Activated B cell treated with CpG ODN at 0.5 μM for 24 hours (primary cell): ENCODE measurements at regions not wholly inside any gene's neighbourhood (a gene's known extent, or its start where the extent isn't known, plus 50 kb on each side); places are given as distances from the start of the nearest gene placed in this dataset.

Source experiments
- ATAC-seq: fragments of 200-7000 bp; cut with Tn5 transposase; one replicate; pipeline ENCODE4 v1.10.0; 2021; ENCODE audit warnings: low read depth, mild to moderate bottlenecking, moderate library complexity
- CTCF ChIA-PET: fragments of 350-600 bp; sonication (Branson Sonifier 250); formaldehyde crosslinking; loops from one replicate; lab custom pipeline; 2021; ENCODE audit warnings: antibody characterized with exemption; lab: Charles Lee
- POLR2A ChIA-PET: fragments of 350-600 bp; sonication (Branson Sonifier 250); formaldehyde crosslinking; loops from one replicate; lab custom pipeline; 2021; ENCODE audit warnings: antibody characterized with exemption; lab: Charles Lee
- DNase-seq: peaks from one replicate; pipeline ENCODE4 v3.0.0; 2022
- H3K27ac Mint-ChIP-seq: one replicate; pipeline ENCODE4 v1.8.0; 2020; ENCODE audit warnings: mixed read lengths
- H3K27me3 Mint-ChIP-seq: one replicate; pipeline ENCODE4 v1.8.0; 2021; ENCODE audit warnings: mixed read lengths
- H3K36me3 Mint-ChIP-seq: one replicate; pipeline ENCODE4 v1.8.0; 2021; ENCODE audit warnings: low read depth, mixed read lengths
- H3K4me1 Mint-ChIP-seq: one replicate; pipeline ENCODE4 v1.8.0; 2021; ENCODE audit warnings: mixed read lengths
- H3K4me3 Mint-ChIP-seq: one replicate; pipeline ENCODE4 v1.8.0; 2020; ENCODE audit warnings: mild to moderate bottlenecking, mixed read lengths
- H3K9me3 Mint-ChIP-seq: one replicate; pipeline ENCODE4 v1.8.0; 2020; ENCODE audit warnings: mixed read lengths
- intact Hi-C: fragments of 100-400 bp; cut with micrococcal nuclease; formaldehyde crosslinking; loops from one replicate; pipeline ENCODE4 v1.15.1; 2024
- TF ChIP-seq, protein P1 (sequence below): fragments of 200-600 bp; IDR thresholded peaks from one replicate; pipeline ENCODE4 v1.8.0; 2022; ENCODE audit warnings: antibody characterized with exemption, mild to moderate bottlenecking

DNA sequence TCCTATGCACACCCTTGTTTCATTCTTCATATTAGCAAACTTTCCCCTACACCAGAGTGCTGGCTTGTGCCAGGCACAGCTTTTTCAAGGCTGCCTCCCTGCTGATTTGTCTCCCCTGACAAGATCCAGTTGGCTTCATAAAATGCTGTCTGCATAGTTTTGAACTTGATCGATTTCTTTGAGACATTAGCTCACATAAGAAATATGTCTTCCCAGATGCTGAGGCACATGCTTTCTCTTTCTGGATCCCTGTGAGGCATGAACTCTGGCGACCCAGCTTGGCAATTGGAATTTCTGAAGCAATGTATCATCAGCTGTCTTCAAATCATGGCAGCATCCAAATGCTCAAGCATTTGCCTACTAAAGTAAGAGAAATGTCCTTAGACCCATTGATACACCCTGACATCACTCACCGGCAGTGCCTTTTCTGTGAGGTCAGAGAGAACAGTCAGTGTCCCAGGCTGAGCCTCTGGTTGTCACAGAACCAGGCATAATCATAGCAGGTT, 616.4 kb upstream of the GHITM start:
- Mint-ChIP-seq H3K27ac (no peak overlapping the region), H3K4me3 (no peak overlapping the region), H3K36me3 (no peaks in the 10 kb centered on the region), H3K27me3 (no peaks in the 10 kb centered on the region), H3K9me3 (peaks cover 5% of the 10 kb centered on the region), H3K4me1 (no peaks in the 10 kb centered on the region)
- DNase-seq (no peak), ATAC-seq (no peak)
- POLR2A ChIA-PET = no interaction called here
- TF ChIP-seq, protein P1, sequence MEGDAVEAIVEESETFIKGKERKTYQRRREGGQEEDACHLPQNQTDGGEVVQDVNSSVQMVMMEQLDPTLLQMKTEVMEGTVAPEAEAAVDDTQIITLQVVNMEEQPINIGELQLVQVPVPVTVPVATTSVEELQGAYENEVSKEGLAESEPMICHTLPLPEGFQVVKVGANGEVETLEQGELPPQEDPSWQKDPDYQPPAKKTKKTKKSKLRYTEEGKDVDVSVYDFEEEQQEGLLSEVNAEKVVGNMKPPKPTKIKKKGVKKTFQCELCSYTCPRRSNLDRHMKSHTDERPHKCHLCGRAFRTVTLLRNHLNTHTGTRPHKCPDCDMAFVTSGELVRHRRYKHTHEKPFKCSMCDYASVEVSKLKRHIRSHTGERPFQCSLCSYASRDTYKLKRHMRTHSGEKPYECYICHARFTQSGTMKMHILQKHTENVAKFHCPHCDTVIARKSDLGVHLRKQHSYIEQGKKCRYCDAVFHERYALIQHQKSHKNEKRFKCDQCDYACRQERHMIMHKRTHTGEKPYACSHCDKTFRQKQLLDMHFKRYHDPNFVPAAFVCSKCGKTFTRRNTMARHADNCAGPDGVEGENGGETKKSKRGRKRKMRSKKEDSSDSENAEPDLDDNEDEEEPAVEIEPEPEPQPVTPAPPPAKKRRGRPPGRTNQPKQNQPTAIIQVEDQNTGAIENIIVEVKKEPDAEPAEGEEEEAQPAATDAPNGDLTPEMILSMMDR = no peak
- intact Hi-C loops = no loop called here
- CTCF ChIA-PET = no interaction called here

GRCh38 chr10:83527934-83528333, 611.4 kb upstream of the GHITM start:
- intact Hi-C loops = no loop called here
- DNase-seq = no peak
- H3K27me3 Mint-ChIP-seq = no peaks in the 10 kb centered on the region
- CTCF ChIA-PET = no interaction called here
- POLR2A ChIA-PET = no interaction called here
- TF ChIP-seq, protein P1 = no peak
- H3K9me3 Mint-ChIP-seq = peaks cover 6% of the 10 kb centered on the region
- H3K27ac Mint-ChIP-seq = no peak overlapping the region
- no peak for ATAC-seq
- no peaks in the 10 kb centered on the region for H3K36me3 Mint-ChIP-seq
- H3K4me3 Mint-ChIP-seq = no peak overlapping the region
- H3K4me1 Mint-ChIP-seq = no peaks in the 10 kb centered on the region

GRCh38 chr10:83533290-83533689, 606.0 kb upstream of the GHITM start:
- no peaks in the 10 kb centered on the region for H3K4me1 Mint-ChIP-seq
- intact Hi-C loops = no loop called here
- no peaks in the 10 kb centered on the region for H3K27me3 Mint-ChIP-seq
- H3K9me3 Mint-ChIP-seq = peaks cover 3% of the 10 kb centered on the region
- no peaks in the 10 kb centered on the region for H3K36me3 Mint-ChIP-seq
- no peak for ATAC-seq
- no peak for DNase-seq
- H3K4me3 Mint-ChIP-seq = no peak overlapping the region
- TF ChIP-seq, protein P1 = no peak
- H3K27ac Mint-ChIP-seq = no peak overlapping the region
- POLR2A ChIA-PET = no interaction called here
- CTCF ChIA-PET = no interaction called here

- TF ChIP-seq, protein P1 = no peak
- intact Hi-C loops = no loop called here
- H3K27ac Mint-ChIP-seq = no peak overlapping the region
- H3K4me1 Mint-ChIP-seq = no peaks in the 10 kb centered on the region
- no peak overlapping the region for H3K4me3 Mint-ChIP-seq
- CTCF ChIA-PET = no interaction called here
- no peaks in the 10 kb centered on the region for H3K36me3 Mint-ChIP-seq
- DNase-seq (no peak), ATAC-seq (no peak)
- POLR2A ChIA-PET = no interaction called here
- no peaks in the 10 kb centered on the region for H3K27me3 Mint-ChIP-seq
- H3K9me3 Mint-ChIP-seq = peaks cover 3% of the 10 kb centered on the region
These were observed 602.9 kb upstream of the GHITM start for GRCh38 chr10:83536426-83536825.

- CTCF ChIA-PET = no interaction called here
- H3K27ac Mint-ChIP-seq = no peak overlapping the region
- H3K27me3 Mint-ChIP-seq = no peaks in the 10 kb centered on the region
- H3K4me3 Mint-ChIP-seq = no peak overlapping the region
- POLR2A ChIA-PET = no interaction called here
- intact Hi-C loops = no loop called here
- TF ChIP-seq, protein P1 = no peak
- DNase-seq (no peak), ATAC-seq (no peak)
- H3K36me3 Mint-ChIP-seq = no peaks in the 10 kb centered on the region
- H3K4me1 Mint-ChIP-seq = no peaks in the 10 kb centered on the region
- no peaks in the 10 kb centered on the region for H3K9me3 Mint-ChIP-seq
These were observed 601.3 kb upstream of the GHITM start for GRCh38 chr10:83538047-83538446.
